GM18907 (cell line): ENCODE measurements at regions not wholly inside any gene's neighbourhood (a gene's known extent, or its start where the extent isn't known, plus 50 kb on each side); places are given as distances from the start of the nearest gene placed in this dataset.

ENCODE experiments used
- ATAC-seq: cut with Tn5 transposase; IDR thresholded peaks from one replicate; pipeline ENCODE4 v1.9.1; 2021; ENCODE audit warnings: mild to moderate bottlenecking, moderate library complexity; ENCODE audit not compliant: unreplicated experiment

- ATAC-seq, result no peak
Observed at GRCh38 chr15:91549581-91549980, 303.9 kb upstream of the SLCO3A1 start.

- no peak for ATAC-seq
Observed at GRCh38 chr15:91552555-91552954, 301.0 kb upstream of the SLCO3A1 start.

GRCh38 chr15:91553196-91553854 lies 300.2 kb upstream of the SLCO3A1 start:
- ATAC-seq, result no peak

DNA sequence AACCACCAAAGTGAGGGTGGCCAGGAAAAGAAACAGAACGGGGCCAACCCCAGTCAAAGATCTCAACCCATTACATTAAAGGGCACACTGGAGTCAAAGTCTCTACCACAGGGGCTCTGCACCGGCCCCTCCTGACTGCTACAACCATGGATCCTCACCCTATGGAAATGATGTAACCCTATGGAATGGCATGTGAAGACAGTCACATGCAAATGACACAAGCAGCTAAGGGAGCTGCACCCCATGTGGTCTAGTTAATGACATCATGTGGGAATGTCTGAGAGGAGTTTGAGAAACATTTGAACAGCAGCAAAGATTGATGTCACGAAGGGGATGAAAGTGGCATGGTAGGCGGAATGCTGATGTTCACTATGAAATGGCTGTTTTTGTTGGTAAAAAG lies 298.2 kb upstream of the SLCO3A1 start:
- no peak for ATAC-seq

- ATAC-seq, result no peak
Observed at GRCh38 chr15:91556926-91557325, 296.6 kb upstream of the SLCO3A1 start.

- no peak for ATAC-seq
Observed at GRCh38 chr15:91559066-91559465, 294.4 kb upstream of the SLCO3A1 start.

DNA sequence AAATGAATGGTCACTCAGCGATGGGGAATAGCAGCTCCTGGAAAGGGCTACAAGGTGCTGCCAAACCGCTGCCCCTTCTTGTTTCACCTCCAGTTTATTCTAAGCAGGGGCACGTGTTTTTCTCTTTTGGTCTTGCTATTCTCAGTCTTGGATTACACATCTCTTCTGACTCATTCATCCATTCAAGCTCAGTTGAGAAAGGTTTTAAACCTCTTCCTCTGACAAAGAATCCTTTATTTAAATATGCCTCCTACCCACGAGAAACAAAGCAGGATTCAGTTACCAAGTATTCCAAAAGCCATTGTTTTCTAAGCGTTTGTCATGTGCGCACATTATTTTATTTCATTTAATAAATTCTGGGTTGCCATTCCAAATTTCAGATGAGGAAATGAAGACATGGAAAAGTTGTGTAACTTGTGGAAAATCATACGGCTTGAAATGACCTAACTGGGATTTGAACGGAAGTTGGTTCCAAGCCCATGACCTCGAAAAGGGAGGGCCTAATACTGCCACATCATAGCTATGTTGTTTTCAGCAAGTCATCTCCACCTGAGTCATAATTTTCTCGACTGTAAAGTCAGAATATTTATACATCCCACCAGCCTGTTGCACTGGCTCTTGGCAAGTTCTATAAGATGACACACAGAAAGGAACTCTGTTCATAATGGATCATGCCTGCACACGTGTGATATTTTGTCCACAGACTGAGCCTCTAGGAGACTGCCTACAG lies 292.0 kb upstream of the SLCO3A1 start:
- ATAC-seq, result no peak

GRCh38 chr15:91562698-91563097 lies 290.8 kb upstream of the SLCO3A1 start:
- ATAC-seq, result no peak

GRCh38 chr15:91564631-91565030 lies 288.9 kb upstream of the SLCO3A1 start:
- ATAC-seq, result no peak

GRCh38 chr15:91566141-91566540 lies 287.4 kb upstream of the SLCO3A1 start:
- ATAC-seq, result no peak

- ATAC-seq, result no peak
Observed at GRCh38 chr15:91568036-91568435, 285.5 kb upstream of the SLCO3A1 start.

- no peak for ATAC-seq
Observed at GRCh38 chr15:91572110-91572509, 281.4 kb upstream of the SLCO3A1 start.

GRCh38 chr15:91576096-91576495 lies 277.4 kb upstream of the SLCO3A1 start:
- no peak for ATAC-seq

DNA sequence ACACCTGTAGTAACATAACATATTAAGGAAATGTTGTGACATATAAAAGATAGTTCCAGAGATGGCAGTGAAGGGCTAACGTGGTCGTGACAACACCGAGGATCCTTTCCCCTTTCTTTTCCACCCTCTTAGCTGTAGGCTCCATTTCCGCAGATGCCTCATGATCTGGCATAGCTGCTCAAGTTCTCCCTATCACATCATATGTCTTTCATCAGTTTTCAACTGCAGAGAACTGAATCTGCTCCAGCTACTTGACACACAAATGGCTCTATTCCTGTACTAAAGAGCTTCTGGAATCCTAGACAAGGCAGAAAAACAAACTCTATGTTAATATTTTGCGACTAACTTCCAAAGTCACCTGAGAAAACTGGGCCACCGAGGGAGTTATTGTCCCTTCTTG lies 275.0 kb upstream of the SLCO3A1 start:
- no peak for ATAC-seq

DNA sequence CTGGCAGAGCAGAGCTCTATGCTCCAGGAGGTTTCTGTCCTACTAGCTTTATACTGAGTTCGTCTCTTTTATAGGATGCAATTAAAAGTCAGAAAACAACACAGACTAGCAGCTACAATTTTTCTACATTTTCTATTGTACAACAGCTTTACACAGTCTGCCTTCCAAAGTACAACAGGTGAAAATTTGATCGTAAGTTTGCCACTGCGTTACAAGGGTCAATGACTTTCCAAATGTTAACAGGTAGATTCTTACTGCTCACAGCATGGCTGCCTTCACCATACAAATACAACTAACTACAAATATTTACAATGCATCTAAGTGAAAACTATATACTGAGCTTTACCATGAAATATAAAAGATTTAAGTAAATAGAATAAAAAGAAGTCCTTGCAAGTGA lies 268.6 kb upstream of the SLCO3A1 start:
- ATAC-seq, result no peak

DNA sequence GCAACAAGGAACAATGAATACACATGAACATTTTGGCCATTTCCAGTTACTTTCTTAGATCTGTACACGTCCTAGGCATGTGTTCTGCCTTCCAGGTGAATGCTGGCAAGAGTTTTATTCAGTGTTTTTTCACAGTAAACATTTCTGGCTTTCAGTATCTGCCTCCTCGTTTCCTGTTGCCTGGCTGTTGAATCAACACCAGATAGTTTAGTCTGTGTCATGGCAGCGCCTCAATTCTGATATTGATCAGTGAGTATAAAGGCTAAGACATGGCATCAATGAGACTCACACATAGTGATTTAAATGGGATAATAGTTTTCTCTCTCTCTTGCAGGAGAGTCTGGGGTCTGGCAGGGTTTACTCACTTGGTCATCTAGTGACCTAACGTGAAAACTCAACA lies 266.9 kb upstream of the SLCO3A1 start:
- ATAC-seq, result no peak

DNA sequence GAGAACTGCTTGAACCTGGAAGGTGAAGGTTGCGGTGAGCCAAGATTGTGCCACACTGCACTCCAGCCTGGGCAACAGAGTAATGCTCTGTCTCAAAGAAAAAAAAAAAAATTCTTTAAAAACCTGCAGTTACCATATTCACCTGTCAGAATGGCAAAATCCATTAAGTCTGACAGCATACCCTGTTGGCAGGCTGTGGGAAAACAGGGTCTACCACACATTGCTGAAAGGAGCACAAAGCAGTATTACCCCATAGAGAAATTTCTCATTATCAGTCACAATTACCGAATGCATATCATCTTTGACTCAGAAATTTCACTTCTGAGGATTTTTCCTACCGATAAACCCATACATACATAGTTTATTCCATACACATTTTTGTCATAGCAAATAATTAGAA lies 264.1 kb upstream of the SLCO3A1 start:
- ATAC-seq, result no peak

- no peak for ATAC-seq
Observed at GRCh38 chr15:91592567-91592966, 260.9 kb upstream of the SLCO3A1 start.

DNA sequence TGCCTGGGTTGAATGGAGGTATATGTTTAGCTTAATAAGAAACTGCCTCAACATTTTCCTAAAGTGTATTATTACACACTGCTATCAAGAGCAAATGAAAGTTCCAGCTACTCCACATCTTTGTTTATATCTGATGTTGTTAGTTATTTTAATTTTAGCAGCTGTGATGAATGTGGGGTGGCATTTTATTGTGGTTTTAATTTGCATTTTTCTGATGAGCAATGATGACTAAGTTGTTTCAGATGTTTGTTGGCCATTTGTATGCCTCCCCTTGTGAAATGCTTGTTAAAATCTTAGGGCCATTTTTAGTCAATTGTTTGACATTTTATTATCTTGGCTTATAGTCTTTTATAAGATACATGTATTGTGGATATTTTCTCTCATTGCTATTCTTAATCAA lies 260.4 kb upstream of the SLCO3A1 start:
- ATAC-seq, result no peak

DNA sequence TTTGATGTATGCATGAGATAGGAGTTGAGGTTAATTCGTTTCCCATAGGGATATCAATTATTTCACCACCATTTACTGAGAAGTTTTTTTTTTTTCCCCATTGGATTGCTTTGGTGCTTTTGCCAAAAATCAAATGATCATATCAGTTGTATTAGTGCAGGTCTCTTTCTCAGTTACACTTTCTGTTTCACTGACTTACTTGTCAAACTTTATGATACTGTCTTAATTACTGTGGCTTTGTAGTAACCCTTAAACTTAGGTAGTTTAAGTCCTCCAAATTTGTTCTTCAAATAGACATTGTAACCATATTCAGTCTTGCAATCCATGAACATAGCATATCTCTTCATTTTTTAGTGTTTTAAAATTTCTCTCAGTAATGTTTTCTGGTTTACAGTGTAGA lies 259.9 kb upstream of the SLCO3A1 start:
- ATAC-seq, result no peak

DNA sequence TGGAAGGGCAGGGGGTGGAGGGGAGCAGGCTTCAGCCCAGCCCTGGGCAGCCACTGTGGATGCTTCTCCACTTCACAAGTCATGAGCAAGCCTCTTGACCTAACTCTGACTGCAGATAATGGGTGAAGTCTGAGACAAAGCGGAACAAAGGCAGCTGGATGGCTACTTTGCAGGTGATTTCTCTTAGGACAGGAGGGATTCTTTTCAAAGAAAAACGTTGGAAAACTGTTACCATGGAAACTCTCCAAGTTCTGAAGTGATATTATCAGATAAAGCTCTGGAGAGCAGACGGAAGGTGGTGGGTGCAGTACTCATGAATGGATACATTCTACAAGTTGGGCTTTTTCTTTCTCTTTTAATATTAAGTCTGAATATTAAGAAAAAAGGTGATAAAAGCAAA lies 254.2 kb upstream of the SLCO3A1 start:
- no peak for ATAC-seq

DNA sequence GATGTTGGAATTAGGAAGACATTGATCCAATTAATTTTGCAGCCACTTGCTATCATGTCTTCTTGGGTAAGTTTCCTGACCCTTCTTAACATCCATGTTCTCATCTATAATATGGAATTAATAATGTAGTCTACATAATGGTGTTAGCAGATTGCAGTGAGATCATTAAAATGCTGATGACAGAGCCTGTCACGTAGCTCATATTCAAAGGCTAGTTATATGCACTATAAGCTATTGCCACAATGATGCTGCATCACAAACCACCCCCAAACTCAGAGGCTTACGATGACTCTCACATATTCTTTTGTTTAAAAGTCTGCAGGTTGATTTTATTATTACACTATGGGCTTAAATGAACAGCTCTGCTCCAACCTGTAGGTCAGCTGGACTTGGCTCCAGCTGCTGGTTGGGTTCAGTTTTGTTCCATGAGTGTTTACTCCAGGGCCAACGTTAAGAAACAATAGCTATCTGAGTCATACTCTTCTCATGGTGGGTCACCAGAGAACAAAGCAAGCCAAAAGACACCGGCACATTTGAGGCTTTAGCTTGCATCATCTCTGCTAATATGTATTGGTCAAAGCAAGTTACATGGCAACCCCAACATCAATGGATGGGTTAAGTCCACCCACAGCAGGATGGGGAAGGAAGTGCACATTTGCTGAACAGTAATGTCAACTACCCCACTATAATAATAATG lies 250.0 kb upstream of the SLCO3A1 start:
- no peak for ATAC-seq
